ENCODE measurements at regions not wholly inside any gene's neighbourhood (a gene's known extent, or its start where the extent isn't known, plus 50 kb on each side); places are given as distances from the start of the nearest gene placed in this dataset.
A peak's percentile ranks its signal among the peaks of the same experiment; 100 is the strongest.

GRCh38 chrX:121322159-121322558 is 274.7 kb downstream of the GLUD2 start:
- in situ Hi-C loops (cut with MboI) (no loop called here), intact Hi-C loops (cut with micrococcal nuclease) (no loop called here)
- ATAC-seq (no peak; the same call in 2 of the 3 replicates), FAIRE-seq (peak; percentile 15), DNase-seq (ENCODE audit: extremely low read depth in 1 of 4, low spot score in 3 of 4) (peak; percentile 4 to 15 (median 10))
- Histone ChIP-seq H3K27me3 (ENCODE audit: control insufficient read depth in 2 of 2, insufficient read depth in 2 of 2, low read length in 2 of 2) (no peaks in the 10 kb centered on the region), H3K9ac (ENCODE audit: insufficient read depth in 1 of 2, low read depth in 2 of 2, low read length in 2 of 2) (no peak overlapping the region), H3K79me2 (ENCODE audit: control insufficient read depth, insufficient read depth, low read length) (no peaks in the 10 kb centered on the region), H3K36me3 (ENCODE audit: control insufficient read depth, insufficient read depth, low read length) (no peaks in the 10 kb centered on the region), H3K4me3 (no peak overlapping the region), H3K9me3 (replicated peaks; ENCODE audit: control insufficient read depth, insufficient read depth, low read depth, low read length) (no peaks in the 10 kb centered on the region), H2AFZ (ENCODE audit: low read depth, low read length) (no peak overlapping the region), H3K9me1 (ENCODE audit: control insufficient read depth, insufficient read depth, low read length) (no peaks in the 10 kb centered on the region), H3K4me1 (replicated peaks in 1 of 2; ENCODE audit: control insufficient read depth in 2 of 2, insufficient read depth in 2 of 2, low read length in 2 of 2) (no peaks in the 10 kb centered on the region), H3K4me2 (ENCODE audit: insufficient read depth, low read length) (no peak overlapping the region), H3K27ac (ENCODE audit: extremely low read depth, low read depth, low read length) (no peak overlapping the region), H4K20me1 (replicated peaks; ENCODE audit: control insufficient read depth, insufficient read depth, low read length) (no peaks in the 10 kb centered on the region)
- WGBS (ENCODE audit: insufficient coverage, low coverage, missing lambda C conversion rate): 45% methylated on average over 1 of the region's 1 CpG
- TF ChIP-seq CTCF (IDR thresholded peaks at IDR 0.05 in 2 of 3, conservative IDR thresholded peaks at IDR 0.05 in 1 of 3; ENCODE audit: insufficient read depth in 2 of 3, low read depth in 1 of 3, low read length in 3 of 3): peak; percentile 10 to 43 (median 31); a peak in 4 of 6 replicates
- TF ChIP-seq TOE1 (IDR thresholded peaks at IDR 0.05; ENCODE audit: borderline replicate concordance): no peak
- no peak for TF ChIP-seq TOE1 (CRISPR knock-in tag; IDR thresholded peaks at IDR 0.05; ENCODE audit: borderline replicate concordance, low read depth)
- no TSS peak for BruUV-seq (replicated peaks)
- ChIA-PET CTCF (ENCODE audit: low intra/inter-chr PET ratio) (no interaction called here), POLR2A (no interaction called here)

GRCh38 chrX:121323337-121323736 is 275.9 kb downstream of the GLUD2 start:
- no peaks in the 10 kb centered on the region for H3K9me3 ChIP-seq (replicated peaks; ENCODE audit: control insufficient read depth, insufficient read depth, low read depth, low read length)
- 77% methylated on average over 1 of the region's 1 CpG for WGBS (ENCODE audit: insufficient coverage, low coverage, missing lambda C conversion rate)
- in situ Hi-C loops (cut with MboI): no loop called here
- no peak overlapping the region for H3K4me3 ChIP-seq
- H2AFZ ChIP-seq (ENCODE audit: low read depth, low read length): no peak overlapping the region
- no peaks in the 10 kb centered on the region for H3K79me2 ChIP-seq (ENCODE audit: control insufficient read depth, insufficient read depth, low read length)
- ChIA-PET POLR2A (no interaction called here), CTCF (ENCODE audit: low intra/inter-chr PET ratio) (no interaction called here)
- no peaks in the 10 kb centered on the region for H3K36me3 ChIP-seq (ENCODE audit: control insufficient read depth, insufficient read depth, low read length)
- H4K20me1 ChIP-seq (replicated peaks; ENCODE audit: control insufficient read depth, insufficient read depth, low read length): no peaks in the 10 kb centered on the region
- H3K27me3 ChIP-seq (ENCODE audit: control insufficient read depth in 2 of 2, insufficient read depth in 2 of 2, low read length in 2 of 2): no peaks in the 10 kb centered on the region
- H3K27ac ChIP-seq (ENCODE audit: extremely low read depth, low read depth, low read length): no peak overlapping the region
- H3K9me1 ChIP-seq (ENCODE audit: control insufficient read depth, insufficient read depth, low read length): no peaks in the 10 kb centered on the region
- no TSS peak for BruUV-seq (replicated peaks)
- no peak overlapping the region for H3K9ac ChIP-seq (ENCODE audit: insufficient read depth in 1 of 2, low read depth in 2 of 2, low read length in 2 of 2)
- no peaks in the 10 kb centered on the region for H3K4me1 ChIP-seq (replicated peaks in 1 of 2; ENCODE audit: control insufficient read depth in 2 of 2, insufficient read depth in 2 of 2, low read length in 2 of 2)
- DNase-seq (ENCODE audit: extremely low read depth in 1 of 4, low spot score in 3 of 4): peak in 1 of 4 experiments; percentile 3
- no peak for FAIRE-seq
- ATAC-seq: no peak
- intact Hi-C loops (cut with micrococcal nuclease): no loop called here
- H3K4me2 ChIP-seq (ENCODE audit: insufficient read depth, low read length): no peak overlapping the region
- TF ChIP-seq DLX4 (CRISPR knock-in tag; IDR thresholded peaks at IDR 0.05) (no peak), DEAF1 (CRISPR knock-in tag; IDR thresholded peaks at IDR 0.05) (no peak), ZBTB26 (CRISPR knock-in tag; IDR thresholded peaks at IDR 0.05) (no peak), SIN3B (IDR thresholded peaks at IDR 0.05; ENCODE audit: low read depth) (no peak), MAFG (tag; conservative IDR thresholded peaks at IDR 0.05) (peak; percentile 74)

All from K562 (cell line).